Bronchial epithelial cell (primary cell): ENCODE measurements at regions not wholly inside any gene's neighbourhood (a gene's known extent, or its start where the extent isn't known, plus 50 kb on each side); places are given as distances from the start of the nearest gene placed in this dataset.
A peak's percentile ranks its signal among the peaks of the same experiment; 100 is the strongest.

ENCODE experiments used
- DNase-seq: peaks from one replicate; pipeline ENCODE4 v3.0.0-alpha.2; 2010; ENCODE audit warnings: low read depth
- FAIRE-seq: peaks from 2 replicates; lab custom pipeline; 2011; peaks lifted over from hg19 to GRCh38; lab: Jason Lieb, UNC
- H3K27me3 ChIP-seq: 2 replicates; pipeline ENCODE4 v1.5.1; 2011; ENCODE audit warnings: low read length; ENCODE audit not compliant: control insufficient read depth, insufficient read depth
- H3K36me3 ChIP-seq: 2 replicates; pipeline ENCODE4 v1.5.1; 2011; ENCODE audit warnings: low read length; ENCODE audit not compliant: control insufficient read depth, insufficient read depth
- H3K4me3 ChIP-seq: 2 replicates; pipeline ENCODE4 v1.5.1; 2011; ENCODE audit warnings: mild to moderate bottlenecking, low read depth, low read length, control low read depth
- TF ChIP-seq, protein P1 (sequence below): IDR thresholded peaks from 2 replicates; pipeline ENCODE4 v1.5.1; 2011; ENCODE audit warnings: mild to moderate bottlenecking, moderate library complexity, low read length, control low read depth, inconsistent platforms; ENCODE audit not compliant: insufficient read depth, severe bottlenecking

DNA sequence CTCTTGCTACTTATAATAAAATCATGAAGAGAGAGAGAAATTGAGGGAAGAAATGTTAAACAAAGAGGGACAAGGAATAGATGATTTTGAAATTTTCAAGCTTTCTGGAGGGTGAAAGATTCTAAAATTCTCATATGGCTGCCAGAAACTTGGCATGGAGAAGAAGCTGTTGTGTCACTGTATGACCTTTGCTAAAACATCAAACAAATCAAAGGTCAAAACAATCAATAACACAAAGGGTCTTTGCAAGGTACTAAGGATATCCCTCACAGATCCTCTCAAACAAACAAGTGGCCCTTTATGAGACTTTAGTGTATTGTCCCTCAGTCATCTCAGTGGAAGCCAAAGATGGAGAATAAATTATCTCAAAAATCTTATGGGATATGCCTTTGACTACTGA lies 1039.2 kb upstream of the MIR17HG start:
- no peak overlapping the region for H3K4me3 ChIP-seq
- DNase-seq: no peak
- no peaks in the 10 kb centered on the region for H3K36me3 ChIP-seq

DNA sequence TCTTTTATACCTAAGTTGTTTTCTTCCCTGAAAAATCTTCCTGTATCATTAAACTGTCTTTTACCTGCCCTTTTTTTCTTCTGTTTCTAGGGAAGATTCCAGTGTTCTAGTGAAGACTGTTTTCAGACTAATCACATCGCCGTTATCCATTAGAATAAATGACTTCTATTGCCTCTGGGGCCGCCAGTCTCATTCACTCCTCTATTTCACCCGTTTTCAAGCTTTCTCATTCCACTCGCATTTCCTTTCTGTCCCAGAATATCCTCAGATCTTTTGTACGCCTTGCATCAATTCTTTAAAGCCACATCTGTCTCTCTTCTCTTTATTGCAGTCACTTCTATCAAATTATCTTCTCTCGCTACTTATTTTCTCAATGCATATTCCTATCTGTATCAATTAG lies 1035.6 kb upstream of the MIR17HG start:
- TF ChIP-seq, protein P1, sequence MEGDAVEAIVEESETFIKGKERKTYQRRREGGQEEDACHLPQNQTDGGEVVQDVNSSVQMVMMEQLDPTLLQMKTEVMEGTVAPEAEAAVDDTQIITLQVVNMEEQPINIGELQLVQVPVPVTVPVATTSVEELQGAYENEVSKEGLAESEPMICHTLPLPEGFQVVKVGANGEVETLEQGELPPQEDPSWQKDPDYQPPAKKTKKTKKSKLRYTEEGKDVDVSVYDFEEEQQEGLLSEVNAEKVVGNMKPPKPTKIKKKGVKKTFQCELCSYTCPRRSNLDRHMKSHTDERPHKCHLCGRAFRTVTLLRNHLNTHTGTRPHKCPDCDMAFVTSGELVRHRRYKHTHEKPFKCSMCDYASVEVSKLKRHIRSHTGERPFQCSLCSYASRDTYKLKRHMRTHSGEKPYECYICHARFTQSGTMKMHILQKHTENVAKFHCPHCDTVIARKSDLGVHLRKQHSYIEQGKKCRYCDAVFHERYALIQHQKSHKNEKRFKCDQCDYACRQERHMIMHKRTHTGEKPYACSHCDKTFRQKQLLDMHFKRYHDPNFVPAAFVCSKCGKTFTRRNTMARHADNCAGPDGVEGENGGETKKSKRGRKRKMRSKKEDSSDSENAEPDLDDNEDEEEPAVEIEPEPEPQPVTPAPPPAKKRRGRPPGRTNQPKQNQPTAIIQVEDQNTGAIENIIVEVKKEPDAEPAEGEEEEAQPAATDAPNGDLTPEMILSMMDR: no peak
- Histone ChIP-seq H3K36me3 (no peaks in the 10 kb centered on the region), H3K4me3 (no peak overlapping the region), H3K27me3 (no peaks in the 10 kb centered on the region)
- no peak for FAIRE-seq
- DNase-seq: no peak

More for the DNA sequence above, 1039.2 kb upstream of the MIR17HG start:
- FAIRE-seq: no peak
- TF ChIP-seq, protein P1: no peak
- H3K27me3 ChIP-seq: no peaks in the 10 kb centered on the region

DNA sequence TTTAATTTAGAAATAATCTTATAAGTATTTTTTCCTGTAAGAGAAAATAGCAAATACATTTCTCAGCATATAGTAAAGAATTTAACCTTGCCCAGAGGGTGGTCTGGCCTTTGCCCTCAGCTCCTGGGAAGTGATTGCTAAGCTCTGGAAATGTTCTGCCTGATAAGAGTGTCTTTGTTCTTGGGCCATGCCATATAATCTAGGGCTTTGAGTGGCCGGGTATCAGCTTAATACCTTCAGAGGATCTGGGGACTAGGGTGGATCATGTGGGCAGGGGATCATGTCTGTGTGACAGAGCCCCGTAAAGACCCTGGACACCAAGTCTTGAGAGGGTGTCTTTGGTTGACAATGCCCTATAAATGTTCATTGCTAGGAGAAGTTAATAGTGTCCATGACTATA lies 1032.4 kb upstream of the MIR17HG start:
- H3K27me3 ChIP-seq: no peaks in the 10 kb centered on the region
- no peak overlapping the region for H3K4me3 ChIP-seq
- H3K36me3 ChIP-seq: no peaks in the 10 kb centered on the region
- TF ChIP-seq, protein P1: no peak
- DNase-seq (no peak), FAIRE-seq (no peak)

DNA sequence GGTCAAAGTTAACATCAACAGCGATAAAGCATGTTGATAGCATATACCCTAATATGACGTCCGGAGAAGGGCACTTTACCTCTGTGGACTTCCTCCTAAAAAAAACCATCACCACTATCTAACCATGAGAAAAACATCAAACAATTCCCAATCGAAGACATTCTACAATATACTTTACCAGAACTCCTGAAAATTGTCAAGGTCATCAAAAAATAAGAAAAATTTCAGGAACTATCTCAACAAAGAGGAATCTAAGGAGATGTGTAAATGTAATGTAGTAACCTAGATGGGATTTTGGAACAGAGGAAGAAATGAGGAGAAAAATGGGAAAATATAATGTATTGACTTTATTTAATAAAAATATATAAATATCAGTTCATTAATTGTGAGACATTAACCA lies 1026.8 kb upstream of the MIR17HG start:
- FAIRE-seq (no peak), DNase-seq (no peak)
- Histone ChIP-seq H3K4me3 (no peak overlapping the region), H3K36me3 (no peaks in the 10 kb centered on the region), H3K27me3 (no peaks in the 10 kb centered on the region)
- TF ChIP-seq, protein P1: no peak

DNA sequence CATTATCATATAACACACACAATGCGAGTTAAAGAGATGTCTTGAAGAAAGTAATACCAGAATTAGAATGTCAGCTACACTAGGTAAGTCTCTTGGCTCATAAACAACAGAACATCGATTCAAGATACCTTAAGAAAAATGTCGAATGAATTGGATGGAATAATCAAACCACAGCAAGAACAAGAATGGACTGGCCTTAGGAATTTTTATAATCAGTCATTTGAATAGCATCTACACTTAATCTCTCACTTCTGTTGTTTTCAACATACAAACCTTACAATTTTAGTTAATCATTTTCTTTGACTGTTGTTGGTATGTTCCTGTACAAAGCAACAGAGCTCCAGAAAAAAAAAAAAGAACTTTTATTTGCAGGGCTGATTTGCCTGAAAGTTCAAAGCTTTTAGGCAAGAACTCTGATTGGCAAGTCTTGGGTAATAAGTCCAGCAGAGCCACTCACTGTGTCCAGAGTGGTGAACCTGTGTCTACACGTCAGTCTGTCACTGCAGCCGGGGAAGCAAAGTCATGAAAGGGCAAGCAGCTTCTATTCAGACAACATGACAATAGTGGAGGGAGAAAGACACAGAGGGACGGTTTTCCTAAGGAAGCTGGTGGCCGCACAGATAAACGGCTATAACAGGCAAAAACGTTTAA lies 1026.1 kb upstream of the MIR17HG start:
- FAIRE-seq (no peak), DNase-seq (peak; percentile 52)
- no peaks in the 10 kb centered on the region for H3K36me3 ChIP-seq
- no peak overlapping the region for H3K4me3 ChIP-seq
- TF ChIP-seq, protein P1: no peak
- H3K27me3 ChIP-seq: no peaks in the 10 kb centered on the region

DNA sequence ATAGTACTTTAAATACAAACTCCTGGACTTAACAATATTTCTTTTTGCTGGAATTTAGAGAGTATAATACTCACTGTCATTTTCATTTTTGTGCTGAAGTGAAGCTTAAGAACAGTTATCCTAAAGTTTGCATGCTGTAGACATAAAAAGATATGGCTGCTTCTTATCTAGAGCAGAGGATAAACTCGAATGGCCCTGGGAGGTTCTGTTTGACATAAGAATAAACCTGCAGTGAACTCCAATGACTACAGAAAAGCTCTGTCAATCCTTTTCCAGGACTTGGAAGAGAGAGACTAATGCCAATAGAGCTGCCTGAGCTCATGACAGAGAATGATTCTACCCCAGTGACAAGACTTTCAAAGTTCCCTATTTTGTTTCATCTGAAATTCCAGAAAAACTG lies 1017.8 kb upstream of the MIR17HG start:
- no peak overlapping the region for H3K4me3 ChIP-seq
- TF ChIP-seq, protein P1: no peak

More for the DNA sequence above, 1017.8 kb upstream of the MIR17HG start:
- H3K27me3 ChIP-seq: no peaks in the 10 kb centered on the region
- FAIRE-seq (no peak), DNase-seq (no peak)
- H3K36me3 ChIP-seq: no peaks in the 10 kb centered on the region
